ENCODE measurements at regions not wholly inside any gene's neighbourhood (a gene's known extent, or its start where the extent isn't known, plus 50 kb on each side); places are given as distances from the start of the nearest gene placed in this dataset.

- no TSS peak for BruUV-seq (replicated peaks)
- H3K9me3 Mint-ChIP-seq (ENCODE audit: low read depth, unreplicated experiment) = peaks cover 4% of the 10 kb centered on the region
- no peaks in the 10 kb centered on the region for H3K36me3 Mint-ChIP-seq (ENCODE audit: insufficient read depth, unreplicated experiment)
- TF ChIP-seq, protein P1, sequence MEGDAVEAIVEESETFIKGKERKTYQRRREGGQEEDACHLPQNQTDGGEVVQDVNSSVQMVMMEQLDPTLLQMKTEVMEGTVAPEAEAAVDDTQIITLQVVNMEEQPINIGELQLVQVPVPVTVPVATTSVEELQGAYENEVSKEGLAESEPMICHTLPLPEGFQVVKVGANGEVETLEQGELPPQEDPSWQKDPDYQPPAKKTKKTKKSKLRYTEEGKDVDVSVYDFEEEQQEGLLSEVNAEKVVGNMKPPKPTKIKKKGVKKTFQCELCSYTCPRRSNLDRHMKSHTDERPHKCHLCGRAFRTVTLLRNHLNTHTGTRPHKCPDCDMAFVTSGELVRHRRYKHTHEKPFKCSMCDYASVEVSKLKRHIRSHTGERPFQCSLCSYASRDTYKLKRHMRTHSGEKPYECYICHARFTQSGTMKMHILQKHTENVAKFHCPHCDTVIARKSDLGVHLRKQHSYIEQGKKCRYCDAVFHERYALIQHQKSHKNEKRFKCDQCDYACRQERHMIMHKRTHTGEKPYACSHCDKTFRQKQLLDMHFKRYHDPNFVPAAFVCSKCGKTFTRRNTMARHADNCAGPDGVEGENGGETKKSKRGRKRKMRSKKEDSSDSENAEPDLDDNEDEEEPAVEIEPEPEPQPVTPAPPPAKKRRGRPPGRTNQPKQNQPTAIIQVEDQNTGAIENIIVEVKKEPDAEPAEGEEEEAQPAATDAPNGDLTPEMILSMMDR (IDR thresholded peaks at IDR 0.05; ENCODE audit: unreplicated experiment) = no peak
- CTCF ChIA-PET = no interaction called here
- H3K27me3 Mint-ChIP-seq (ENCODE audit: unreplicated experiment) = no peaks in the 10 kb centered on the region
- no peaks in the 10 kb centered on the region for H3K4me1 Mint-ChIP-seq (ENCODE audit: low read depth, unreplicated experiment)
- H3K27ac Mint-ChIP-seq (ENCODE audit: unreplicated experiment) = no peak overlapping the region
- no peak overlapping the region for H3K4me3 Mint-ChIP-seq (ENCODE audit: low read depth, unreplicated experiment)
- intact Hi-C loops (cut with micrococcal nuclease; ENCODE audit: unreplicated experiment) = no loop called here
- no peak for DNase-seq
Measured at GRCh38 chr15:94970096-94970495, 738.7 kb downstream of the MCTP2 start.

DNA sequence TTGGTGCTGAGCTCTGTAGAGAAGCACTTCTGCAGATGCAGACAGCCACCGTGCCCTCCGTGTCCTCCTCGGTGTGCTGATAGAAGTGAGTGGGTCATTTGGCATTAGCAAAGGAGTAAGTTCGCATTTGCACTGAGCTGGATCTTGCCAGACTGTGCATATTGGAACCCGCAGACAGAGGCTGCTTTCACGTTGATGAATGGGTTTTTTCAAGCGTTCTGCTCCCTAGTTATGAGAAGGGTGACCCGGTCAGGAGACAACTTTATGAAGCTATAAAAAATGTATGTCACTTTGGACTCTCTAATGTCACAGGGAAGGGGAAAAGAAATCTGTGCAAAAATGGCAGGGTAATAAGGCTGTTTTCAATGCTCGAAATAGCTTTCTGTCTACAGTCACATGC, 739.4 kb downstream of the MCTP2 start:
- Mint-ChIP-seq H3K4me1 (ENCODE audit: low read depth, unreplicated experiment) (no peaks in the 10 kb centered on the region), H3K27me3 (ENCODE audit: unreplicated experiment) (no peaks in the 10 kb centered on the region), H3K4me3 (ENCODE audit: low read depth, unreplicated experiment) (no peak overlapping the region), H3K36me3 (ENCODE audit: insufficient read depth, unreplicated experiment) (no peaks in the 10 kb centered on the region), H3K9me3 (ENCODE audit: low read depth, unreplicated experiment) (peaks cover 7% of the 10 kb centered on the region), H3K27ac (ENCODE audit: unreplicated experiment) (no peak overlapping the region)
- TF ChIP-seq, protein P1 (IDR thresholded peaks at IDR 0.05; ENCODE audit: unreplicated experiment) = no peak
- DNase-seq = no peak
- intact Hi-C loops (cut with micrococcal nuclease; ENCODE audit: unreplicated experiment) = no loop called here
- CTCF ChIA-PET = no interaction called here
- BruUV-seq (replicated peaks) = no TSS peak

- H3K4me1 Mint-ChIP-seq (ENCODE audit: low read depth, unreplicated experiment) = no peaks in the 10 kb centered on the region
- CTCF ChIA-PET = no interaction called here
- TF ChIP-seq, protein P1 (IDR thresholded peaks at IDR 0.05; ENCODE audit: unreplicated experiment) = no peak
- BruUV-seq (replicated peaks) = no TSS peak
- H3K36me3 Mint-ChIP-seq (ENCODE audit: insufficient read depth, unreplicated experiment) = no peaks in the 10 kb centered on the region
- intact Hi-C loops (cut with micrococcal nuclease; ENCODE audit: unreplicated experiment) = no loop called here
- no peak overlapping the region for H3K4me3 Mint-ChIP-seq (ENCODE audit: low read depth, unreplicated experiment)
- peaks cover 3% of the 10 kb centered on the region for H3K9me3 Mint-ChIP-seq (ENCODE audit: low read depth, unreplicated experiment)
- DNase-seq = no peak
- no peaks in the 10 kb centered on the region for H3K27me3 Mint-ChIP-seq (ENCODE audit: unreplicated experiment)
- no peak overlapping the region for H3K27ac Mint-ChIP-seq (ENCODE audit: unreplicated experiment)
Measured at GRCh38 chr15:94972314-94972713, 741.0 kb downstream of the MCTP2 start.

DNA sequence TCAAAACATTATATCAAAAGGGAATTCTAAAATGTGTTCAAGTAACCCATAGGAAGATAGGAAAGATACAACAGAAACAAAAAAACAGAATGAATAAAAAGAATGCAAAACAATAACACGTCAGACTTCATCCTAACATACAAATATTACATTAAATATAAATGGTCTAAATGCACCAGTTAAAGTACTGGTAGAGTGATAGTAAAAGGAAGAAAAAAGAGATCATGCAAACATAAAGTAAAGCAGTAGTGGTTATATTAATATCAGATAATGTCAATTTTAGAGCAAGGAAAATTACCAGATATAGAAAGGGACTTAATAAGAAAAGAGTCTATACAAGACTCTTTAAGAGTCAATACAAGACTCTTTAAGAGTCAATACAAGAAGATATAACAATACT, 755.7 kb downstream of the MCTP2 start:
- Mint-ChIP-seq H3K27ac (ENCODE audit: unreplicated experiment) (no peak overlapping the region), H3K4me1 (ENCODE audit: low read depth, unreplicated experiment) (no peaks in the 10 kb centered on the region), H3K27me3 (ENCODE audit: unreplicated experiment) (no peaks in the 10 kb centered on the region), H3K9me3 (ENCODE audit: low read depth, unreplicated experiment) (peaks cover 19% of the 10 kb centered on the region), H3K36me3 (ENCODE audit: insufficient read depth, unreplicated experiment) (no peaks in the 10 kb centered on the region), H3K4me3 (ENCODE audit: low read depth, unreplicated experiment) (no peak overlapping the region)
- BruUV-seq (replicated peaks) = no TSS peak
- CTCF ChIA-PET = no interaction called here
- DNase-seq = no peak
- TF ChIP-seq, protein P1 (IDR thresholded peaks at IDR 0.05; ENCODE audit: unreplicated experiment) = no peak
- intact Hi-C loops (cut with micrococcal nuclease; ENCODE audit: unreplicated experiment) = no loop called here

All from Calu3 (cell line).